ENCODE measurements at regions not wholly inside any gene's neighbourhood (a gene's known extent, or its start where the extent isn't known, plus 50 kb on each side); places are given as distances from the start of the nearest gene placed in this dataset.

- ChIA-PET POLR2A (no interaction called here), CTCF (ENCODE audit: low intra/inter-chr PET ratio, low total read pairs) (no interaction called here)
- Histone ChIP-seq H2AFZ (ENCODE audit: low read length) (no peak overlapping the region), H3K9ac (ENCODE audit: insufficient read depth, low read depth, low read length) (no peak overlapping the region), H3K4me2 (ENCODE audit: low read depth, low read length) (no peak overlapping the region), H3K9me3 (ENCODE audit: low read length) (no peaks in the 10 kb centered on the region), H3K27me3 (ENCODE audit: control insufficient read depth in 1 of 2, insufficient read depth in 2 of 2, low read length in 2 of 2) (no peaks in the 10 kb centered on the region), H3K4me3 (replicated peaks in 1 of 3; ENCODE audit: insufficient read depth in 1 of 3, low read depth in 2 of 3, low read length in 3 of 3) (no peak overlapping the region), H3K36me3 (replicated peaks in 1 of 2; ENCODE audit: control insufficient read depth in 1 of 2, insufficient read depth in 2 of 2, low read length in 2 of 2) (no peaks in the 10 kb centered on the region), H3K4me1 (ENCODE audit: insufficient read depth, low read length) (no peaks in the 10 kb centered on the region), H3K27ac (ENCODE audit: extremely low read length, insufficient read depth, low read length) (no peak overlapping the region), H3K79me2 (ENCODE audit: insufficient read depth, low read length) (no peaks in the 10 kb centered on the region), H4K20me1 (ENCODE audit: insufficient read depth, low read length) (no peaks in the 10 kb centered on the region)
- intact Hi-C loops (cut with micrococcal nuclease; ENCODE audit: unreplicated experiment): no loop called here
- ATAC-seq: no peak
- FAIRE-seq: no peak
- BruUV-seq (replicated peaks): no TSS peak
- in situ Hi-C loops (cut with HindIII; ENCODE audit: extremely low pct_ligation_motif_present, low pct_unique_long_range_greater_than_20kb): no loop called here
- DNase-seq (ENCODE audit: low spot score): no peak
- 1% methylated on average over 6 of the region's 6 CpGs for WGBS (ENCODE audit: low lambda C conversion rate)
- no peak for TF ChIP-seq PREB (CRISPR knock-in tag; IDR thresholded peaks at IDR 0.05)
- TF ChIP-seq ARNT (IDR thresholded peaks at IDR 0.05): no peak
- no peak for TF ChIP-seq MTA1 (CRISPR knock-in tag; IDR thresholded peaks at IDR 0.05; ENCODE audit: borderline replicate concordance)
- TF ChIP-seq ZNF331 (CRISPR knock-in tag; IDR thresholded peaks at IDR 0.05): no peak
- TF ChIP-seq MBNL3 (CRISPR knock-in tag; conservative IDR thresholded peaks at IDR 0.05): no peak
- no peak for TF ChIP-seq IRF1 (CRISPR knock-in tag; IDR thresholded peaks at IDR 0.05; ENCODE audit: low read depth)
- TF ChIP-seq ZKSCAN5 (CRISPR knock-in tag; IDR thresholded peaks at IDR 0.05): no peak
- no peak for TF ChIP-seq FOXK1 (CRISPR knock-in tag; IDR thresholded peaks at IDR 0.05; ENCODE audit: borderline replicate concordance, low read depth)
- TF ChIP-seq ZNF503 (CRISPR knock-in tag; IDR thresholded peaks at IDR 0.05): no peak
- no peak for TF ChIP-seq THAP11 (CRISPR knock-in tag; IDR thresholded peaks at IDR 0.05)
- TF ChIP-seq ZNF121 (CRISPR knock-in tag; IDR thresholded peaks at IDR 0.05): no peak
- TF ChIP-seq LRRFIP1 (CRISPR knock-in tag; conservative IDR thresholded peaks at IDR 0.05): no peak
- no peak for TF ChIP-seq ZBTB39 (CRISPR knock-in tag; IDR thresholded peaks at IDR 0.05)
- TF ChIP-seq ZZZ3 (CRISPR knock-in tag; IDR thresholded peaks at IDR 0.05; ENCODE audit: borderline replicate concordance): no peak
- TF ChIP-seq ZNF280B (CRISPR knock-in tag; IDR thresholded peaks at IDR 0.05; ENCODE audit: borderline replicate concordance): no peak
Observed at GRCh38 chr9:13716601-13717321, 437.3 kb upstream of the MPDZ start.
